Transverse colon (tissue), 4 donors: ENCODE measurements at regions not wholly inside any gene's neighbourhood (a gene's known extent, or its start where the extent isn't known, plus 50 kb on each side); places are given as distances from the start of the nearest gene placed in this dataset.
"Not testable (repeated sequence)": the region's sequence is repeated elsewhere in the genome, so short reads cannot be mapped to it uniquely, and the experiment has no call there.

Experiments used
- DNase-seq: peaks from one replicate; pipeline ENCODE4 v3.0.0-alpha.2; 2019
- H3K27ac ChIP-seq, 4 donors: fragments of 200-600 bp; sonication (generic); 2 replicates each; pipeline ENCODE4 v1.5.1; 2016 to 2018; ENCODE audit warnings: inconsistent platforms in 4 of 4
- H3K27me3 ChIP-seq: fragments of 200-600 bp; sonication (generic); 2 replicates; pipeline ENCODE4 v1.5.1; 2017; ENCODE audit warnings: inconsistent platforms
- H3K36me3 ChIP-seq, 4 donors: fragments of 200-600 bp; sonication (generic); 2 replicates each; pipeline ENCODE4 v1.5.1; 2017 to 2019; ENCODE audit warnings: inconsistent platforms in 4 of 4
- H3K4me1 ChIP-seq, 4 donors: fragments of 200-600 bp; sonication (generic); 2 replicates each; pipeline ENCODE4 v1.5.1; 2017 to 2020; ENCODE audit warnings: inconsistent platforms in 4 of 4
- H3K4me3 ChIP-seq, 4 donors: fragments of 200-600 bp; sonication (generic); 1 replicate in 1 of 4; 2 replicates in 3 of 4; pipeline versions ENCODE4 v1.5.1 to v1.6.1; 2017 to 2019; ENCODE audit warnings: inconsistent platforms in 4 of 4
- H3K9me3 ChIP-seq, 2 donors: fragments of 200-600 bp; sonication (generic); 2 replicates each; pipeline ENCODE4 v1.5.1; 2017 to 2019; ENCODE audit warnings: inconsistent platforms in 2 of 2
- EP300 ChIP-seq: sonication (generic); formaldehyde crosslinking; IDR thresholded peaks from one replicate; pipeline ENCODE4 v1.6.1; 2017; ENCODE audit warnings: antibody characterized with exemption, low read depth
- POLR2A ChIP-seq: fragments of 450-650 bp; IDR thresholded peaks from one replicate; pipeline ENCODE4 v1.6.1; 2016; ENCODE audit warnings: antibody characterized with exemption, mild to moderate bottlenecking, moderate library complexity
- POLR2AphosphoS5 ChIP-seq, 3 donors: sonication (generic); formaldehyde crosslinking; IDR thresholded peaks; one replicate each; pipeline ENCODE4 v1.6.1; 2016; ENCODE audit warnings: antibody characterized with exemption in 3 of 3
- WGBS, 2 donors: methylation state at CpG; one replicate each; pipeline ENCODE4 v1.1.5; 2018; ENCODE audit warnings: low coverage in 1 of 2; 5-methylcytosine and 5-hydroxymethylcytosine counted together
- in situ Hi-C, 4 donors: fragments of 200-750 bp; cut with MboI; loops; one replicate each; pipeline versions ENCODE4 v1.15.0 to v1.15.1; 2017; ENCODE audit warnings: low sequenced_read_pairs in 3 of 4, low pct_ligation_motif_present in 1 of 4, low pct_unique_long_range_greater_than_20kb in 1 of 4
- intact Hi-C: fragments of 100-400 bp; cut with DNase I; formaldehyde crosslinking; loops from one replicate; pipeline ENCODE4 v1.15.1; 2023; ENCODE audit warnings: low total_unique reads
- TF ChIP-seq, protein P1 (sequence below), 5 experiments: fragments of 200-600 bp in 3 of 5; fragments of 450-650 bp in 2 of 5; sonication (generic) in 3 of 5; IDR thresholded peaks; 1 replicate in 2 of 5; 2 replicates in 3 of 5; pipeline ENCODE4 v1.5.1; 2016 to 2017; ENCODE audit warnings: antibody characterized with exemption in 5 of 5, inconsistent platforms in 3 of 5, mild to moderate bottlenecking in 2 of 5, moderate library complexity in 1 of 5

DNA sequence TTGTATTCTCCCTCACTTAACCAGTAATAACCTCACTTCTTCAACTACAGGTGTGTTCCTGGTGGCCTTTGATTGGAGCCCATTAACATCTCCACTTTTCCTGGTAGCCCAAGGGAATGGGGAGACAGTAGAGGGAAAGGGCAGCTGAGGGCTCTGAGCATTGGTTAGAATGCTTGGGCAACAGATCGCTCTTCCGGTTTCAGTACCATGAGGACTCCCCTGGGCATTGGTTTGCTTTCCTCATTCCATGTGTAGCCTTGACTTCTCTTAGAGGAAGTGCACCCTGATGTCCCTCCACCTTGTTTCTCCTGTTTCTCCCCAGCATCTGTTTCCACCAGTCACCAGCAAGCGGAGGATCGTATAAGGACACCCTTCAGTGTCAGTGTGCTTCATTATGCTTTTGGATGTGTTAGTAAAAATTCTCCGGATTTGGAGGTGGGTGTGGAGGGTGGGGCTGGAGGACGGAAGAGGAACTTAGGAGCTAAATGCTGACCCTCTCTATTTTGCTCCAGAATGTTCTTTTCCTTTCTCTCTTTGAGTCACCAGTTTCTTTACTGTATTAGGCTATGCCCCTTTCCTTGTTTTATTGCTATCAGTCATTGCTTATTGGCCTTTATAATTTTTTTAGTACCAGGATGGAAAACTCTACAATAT is 50.6 kb upstream of the ZNG1B start:
- DNase-seq, in situ Hi-C loops: not testable (repeated sequence)

DNA sequence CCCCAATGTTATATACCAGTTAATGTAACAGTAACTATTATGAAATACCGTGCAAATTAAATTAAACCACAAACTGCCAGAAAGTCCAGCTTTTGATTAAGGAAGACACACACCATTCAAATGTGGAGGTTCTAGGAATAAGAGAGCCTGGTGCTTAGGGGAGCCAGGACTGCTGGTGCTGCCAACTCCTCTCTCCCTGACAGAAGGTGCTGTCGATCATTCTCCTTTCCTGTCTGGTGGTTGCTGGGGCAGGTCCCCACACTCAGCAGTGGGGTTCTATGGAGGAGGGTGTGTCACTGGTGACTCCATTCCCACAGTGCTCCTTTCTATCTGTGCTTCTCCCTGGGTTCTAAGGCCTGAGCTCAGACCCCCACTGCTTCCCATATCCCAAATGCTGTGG is 57.9 kb upstream of the ZNG1B start:
- in situ Hi-C loops, H3K9me3 ChIP-seq, intact Hi-C loops, H3K4me3 ChIP-seq, DNase-seq, H3K36me3 ChIP-seq, H3K27ac ChIP-seq, H3K4me1 ChIP-seq, H3K27me3 ChIP-seq: not testable (repeated sequence)
- 61 to 88% methylated on average over 2 of the region's 2 CpGs for WGBS, 2 donors

More for the DNA sequence above, 50.6 kb upstream of the ZNG1B start:
- H3K36me3 ChIP-seq, H3K4me3 ChIP-seq, H3K4me1 ChIP-seq, H3K27me3 ChIP-seq, H3K27ac ChIP-seq, intact Hi-C loops, H3K9me3 ChIP-seq: not testable (repeated sequence)
- WGBS, 2 donors = 84 to 87% methylated on average over 6 of the region's 6 CpGs

DNA sequence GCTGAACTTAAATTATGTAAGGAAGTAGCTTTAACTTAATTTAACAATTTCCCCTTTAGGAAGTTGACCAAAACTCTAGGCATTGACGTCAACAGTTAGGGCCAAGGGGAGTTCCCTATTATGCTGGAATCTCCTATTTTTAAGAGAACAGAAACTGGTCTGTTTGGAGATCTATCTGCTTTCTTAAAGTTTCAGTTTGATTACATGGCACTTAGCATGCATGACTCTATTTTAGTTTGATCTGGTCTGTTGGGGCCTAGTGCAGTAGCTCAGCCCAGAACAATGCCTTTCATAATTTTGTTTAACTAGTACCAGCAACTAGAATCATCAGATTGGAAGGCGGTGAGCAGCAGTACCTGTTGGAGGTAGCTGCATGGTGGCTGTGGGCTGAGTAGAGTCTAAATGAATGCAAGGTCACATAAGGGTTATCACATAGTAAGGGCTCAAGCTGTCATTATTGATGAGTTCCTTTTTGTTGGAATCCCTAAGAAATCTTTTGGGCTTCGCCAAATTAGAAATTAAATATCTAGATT is 60.5 kb upstream of the ZNG1B start:
- intact Hi-C loops = no loop called here
- no peaks in the 10 kb centered on the region for H3K4me1 ChIP-seq
- 83 to 89% methylated on average over 3 of the region's 3 CpGs for WGBS, 2 donors
- no peak overlapping the region for H3K4me3 ChIP-seq
- no peaks in the 10 kb centered on the region for H3K27me3 ChIP-seq
- in situ Hi-C loops = no loop called here
- DNase-seq = no peak
- H3K36me3 ChIP-seq = no peaks in the 10 kb centered on the region
- peak overlapping the region in 1 of 4 donors; percentile 28 for H3K27ac ChIP-seq
- no peaks in the 10 kb centered on the region for H3K9me3 ChIP-seq
- TF ChIP-seq POLR2AphosphoS5 (IDR thresholded peaks at IDR 0.05) = no peak

DNA sequence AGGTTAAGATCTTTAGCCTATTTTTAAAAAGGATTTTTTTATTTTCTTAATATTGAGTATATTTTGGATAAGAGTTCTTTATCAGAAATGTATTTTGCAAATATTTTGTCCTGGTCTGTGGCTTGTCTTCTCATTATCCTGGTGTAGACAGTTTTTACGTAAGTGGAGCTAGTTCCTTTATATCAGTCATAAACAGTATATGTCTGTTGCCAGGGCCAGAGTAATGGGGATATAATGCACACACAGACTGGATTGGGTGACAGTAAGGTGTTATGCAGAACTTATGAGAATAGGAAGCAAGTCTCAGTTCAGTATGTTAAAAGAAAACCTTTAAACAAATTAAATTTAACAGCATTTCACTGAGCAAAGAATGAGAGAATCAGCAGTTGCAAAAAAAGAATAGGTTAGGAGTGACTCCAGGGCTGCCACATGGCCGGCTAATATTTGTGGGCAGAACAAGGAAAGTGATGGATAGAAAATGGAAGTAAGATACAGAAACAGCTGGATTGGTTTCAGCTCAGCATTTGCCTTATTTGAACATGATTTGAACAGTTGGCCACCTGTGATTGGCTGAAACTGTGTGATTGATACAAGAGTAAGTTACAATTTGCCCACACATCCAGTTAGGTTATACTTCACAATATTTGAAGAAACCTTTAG is 61.1 kb upstream of the ZNG1B start:
- no peak overlapping the region for H3K4me3 ChIP-seq
- no peaks in the 10 kb centered on the region for H3K4me1 ChIP-seq
- 55 to 77% methylated on average over 2 of the region's 2 CpGs for WGBS, 2 donors
- no peaks in the 10 kb centered on the region for H3K36me3 ChIP-seq
- H3K9me3 ChIP-seq = no peaks in the 10 kb centered on the region
- H3K27me3 ChIP-seq = no peaks in the 10 kb centered on the region
- TF ChIP-seq, protein P1, sequence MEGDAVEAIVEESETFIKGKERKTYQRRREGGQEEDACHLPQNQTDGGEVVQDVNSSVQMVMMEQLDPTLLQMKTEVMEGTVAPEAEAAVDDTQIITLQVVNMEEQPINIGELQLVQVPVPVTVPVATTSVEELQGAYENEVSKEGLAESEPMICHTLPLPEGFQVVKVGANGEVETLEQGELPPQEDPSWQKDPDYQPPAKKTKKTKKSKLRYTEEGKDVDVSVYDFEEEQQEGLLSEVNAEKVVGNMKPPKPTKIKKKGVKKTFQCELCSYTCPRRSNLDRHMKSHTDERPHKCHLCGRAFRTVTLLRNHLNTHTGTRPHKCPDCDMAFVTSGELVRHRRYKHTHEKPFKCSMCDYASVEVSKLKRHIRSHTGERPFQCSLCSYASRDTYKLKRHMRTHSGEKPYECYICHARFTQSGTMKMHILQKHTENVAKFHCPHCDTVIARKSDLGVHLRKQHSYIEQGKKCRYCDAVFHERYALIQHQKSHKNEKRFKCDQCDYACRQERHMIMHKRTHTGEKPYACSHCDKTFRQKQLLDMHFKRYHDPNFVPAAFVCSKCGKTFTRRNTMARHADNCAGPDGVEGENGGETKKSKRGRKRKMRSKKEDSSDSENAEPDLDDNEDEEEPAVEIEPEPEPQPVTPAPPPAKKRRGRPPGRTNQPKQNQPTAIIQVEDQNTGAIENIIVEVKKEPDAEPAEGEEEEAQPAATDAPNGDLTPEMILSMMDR (IDR thresholded peaks at IDR 0.05) = no peak
- no peak for TF ChIP-seq POLR2A
- no peak for TF ChIP-seq EP300
- no peak for TF ChIP-seq POLR2AphosphoS5 (IDR thresholded peaks at IDR 0.05)
- intact Hi-C loops (no loop called here), in situ Hi-C loops (no loop called here)
- DNase-seq = no peak
- no peak overlapping the region for H3K27ac ChIP-seq

DNA sequence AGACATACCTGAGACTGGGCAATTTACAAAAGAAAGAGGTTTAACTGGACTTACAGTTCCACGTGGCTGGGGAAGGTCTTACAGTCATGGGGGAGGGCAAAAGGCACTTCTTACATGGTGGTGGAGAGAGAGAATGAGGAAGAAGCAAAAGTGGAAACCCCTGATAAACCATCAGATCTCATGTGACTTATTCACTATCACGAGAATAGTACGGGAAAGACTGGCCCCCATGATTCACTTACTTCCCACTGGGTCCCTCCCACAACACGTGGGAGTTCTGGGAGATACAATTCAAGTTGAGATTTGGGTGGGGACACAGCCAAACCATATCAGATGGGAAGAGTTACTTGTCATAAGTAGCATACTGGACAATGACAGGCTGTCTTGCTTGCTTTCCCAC is 62.6 kb upstream of the ZNG1B start:
- WGBS, 2 donors = 24 to 56% methylated on average over 3 to 4 of the region's 4 CpGs
- not testable (repeated sequence) for DNase-seq, H3K27me3 ChIP-seq, H3K27ac ChIP-seq, H3K4me3 ChIP-seq, H3K9me3 ChIP-seq, H3K36me3 ChIP-seq, H3K4me1 ChIP-seq
- in situ Hi-C loops = loop anchor here in 3 of 4 donors (5.0 to 25.0 kb wide), 3 partner anchors 113 to 238 kb away; partner anchors contain the start of gene IL1RN (in 2 of the 3)
- intact Hi-C loops = loop anchor here (5.0 kb wide), 1 partner anchor 128 kb away; no protein-coding TSS in a partner anchor

DNA sequence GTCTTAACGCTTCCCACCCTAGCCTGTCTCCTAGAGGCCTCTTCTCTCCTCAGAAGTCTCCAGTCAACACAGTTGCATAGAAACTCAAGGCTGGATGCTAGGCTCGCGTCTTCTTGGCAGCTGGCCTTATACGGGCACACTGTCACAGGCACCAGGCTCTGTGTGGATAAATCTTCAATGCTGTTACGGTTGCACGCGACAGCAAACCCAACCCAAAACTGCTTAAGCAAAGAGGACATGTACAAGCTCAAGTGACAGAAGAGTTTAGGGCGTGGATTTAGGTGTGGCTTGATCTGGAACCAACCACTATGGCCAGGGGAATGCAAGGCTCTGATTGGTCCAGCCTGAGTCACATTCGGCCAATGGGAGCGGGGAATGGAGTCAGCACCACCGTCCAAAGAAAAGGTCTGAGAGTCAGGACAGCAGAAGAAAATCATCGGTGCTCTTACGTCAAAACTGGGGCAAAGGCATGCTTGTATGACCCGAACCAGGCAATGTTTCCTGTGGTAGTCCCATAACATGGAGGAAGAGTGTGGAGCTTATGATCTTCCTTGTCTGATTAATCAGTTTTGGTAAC is 65.1 kb upstream of the ZNG1B start:
- H3K27me3 ChIP-seq, H3K4me1 ChIP-seq, DNase-seq, H3K36me3 ChIP-seq, H3K27ac ChIP-seq, H3K9me3 ChIP-seq, H3K4me3 ChIP-seq: not testable (repeated sequence)
- in situ Hi-C loops (loop anchor here in 3 of 4 donors (5.0 to 25.0 kb wide), 3 partner anchors 110 to 235 kb away; partner anchors contain the start of gene IL1RN (in 2 of the 3)), intact Hi-C loops (loop anchor here (5.0 kb wide), 1 partner anchor 125 kb away; no protein-coding TSS in a partner anchor)
- WGBS, 2 donors = 84 to 96% methylated on average over 7 to 14 of the region's 14 CpGs
